CD14-positive monocyte (primary cell): ENCODE measurements at regions not wholly inside any gene's neighbourhood (a gene's known extent, or its start where the extent isn't known, plus 50 kb on each side); places are given as distances from the start of the nearest gene placed in this dataset.

ENCODE experiments used
- DNase-seq, 3 donors: peaks; one replicate each; pipeline ENCODE4 v3.0.0-alpha.2; 2011 to 2022
- H2AFZ ChIP-seq: 2 replicates; pipeline ENCODE4 v1.6.0; 2012; ENCODE audit warnings: mild to moderate bottlenecking, low read depth, low read length, inconsistent platforms; ENCODE audit not compliant: insufficient read depth, poor library complexity, severe bottlenecking
- H3K27ac ChIP-seq, 2 donors: 1 replicate in 1 of 2; 2 replicates in 1 of 2; pipeline ENCODE4 v1.5.1; 2012 to 2013; ENCODE audit warnings: low read length in 2 of 2, control low read depth in 1 of 2, inconsistent platforms in 1 of 2, low read depth in 1 of 2, mild to moderate bottlenecking in 1 of 2
- H3K27me3 ChIP-seq, 2 donors: one replicate each; pipeline versions ENCODE4 v1.6.0 to v1.6.1; 2011 to 2013; ENCODE audit warnings: low read length in 2 of 2; ENCODE audit not compliant: control insufficient read depth in 2 of 2, insufficient read depth in 2 of 2
- H3K36me3 ChIP-seq, 2 donors: replicated peaks in 1 of 2; 1 replicate in 1 of 2; 2 replicates in 1 of 2; pipeline versions ENCODE4 v1.5.1 to v1.6.1; 2012 to 2013; ENCODE audit warnings: low read length in 2 of 2, control low read depth in 1 of 2, inconsistent platforms in 1 of 2, mild to moderate bottlenecking in 1 of 2; ENCODE audit not compliant: insufficient read depth in 2 of 2, control insufficient read depth in 1 of 2
- H3K4me1 ChIP-seq, 2 donors: 1 replicate in 1 of 2; 2 replicates in 1 of 2; pipeline versions ENCODE4 v1.5.1 to v1.6.1; 2012 to 2013; ENCODE audit warnings: low read length in 2 of 2, control low read depth in 1 of 2, inconsistent platforms in 1 of 2, mild to moderate bottlenecking in 1 of 2, moderate library complexity in 1 of 2; ENCODE audit not compliant: insufficient read depth in 2 of 2, control insufficient read depth in 1 of 2
- H3K4me2 ChIP-seq: replicated peaks from 2 replicates; pipeline ENCODE3; 2012; ENCODE audit warnings: low read length, moderate library complexity, mild to moderate bottlenecking; ENCODE audit not compliant: poor library complexity, severe bottlenecking; ENCODE audit errors: extremely low read depth
- H3K4me3 ChIP-seq, 3 experiments: fragments of 200-600 bp in 1 of 3; sonication (generic) in 1 of 3; replicated peaks in 1 of 3; 1 replicate in 2 of 3; 2 replicates in 1 of 3; pipeline ENCODE4 v1.5.1; 2011 to 2013; ENCODE audit warnings: low read length in 3 of 3, mild to moderate bottlenecking in 3 of 3, control low read depth in 2 of 3, low read depth in 2 of 3, inconsistent platforms in 1 of 3, moderate library complexity in 1 of 3
- H3K79me2 ChIP-seq: 2 replicates; pipeline ENCODE4 v1.6.0; 2012; ENCODE audit warnings: mild to moderate bottlenecking, control low read depth, inconsistent platforms, low read length, moderate library complexity; ENCODE audit not compliant: insufficient read depth
- H3K9ac ChIP-seq: 2 replicates; pipeline ENCODE4 v1.6.0; 2017; ENCODE audit warnings: low read length, mild to moderate bottlenecking; ENCODE audit not compliant: insufficient read depth, poor library complexity, severe bottlenecking
- H3K9me3 ChIP-seq, 2 donors: replicated peaks in 1 of 2; 1 replicate in 1 of 2; 2 replicates in 1 of 2; pipeline versions ENCODE4 v1.5.1 to v1.6.1; 2012 to 2013; ENCODE audit warnings: low read length in 2 of 2, control low read depth in 1 of 2; ENCODE audit not compliant: control insufficient read depth in 1 of 2, insufficient read depth in 1 of 2
- H4K20me1 ChIP-seq: 2 replicates; pipeline ENCODE4 v1.6.0; 2012; ENCODE audit warnings: mild to moderate bottlenecking, low read length, control low read depth, moderate library complexity; ENCODE audit not compliant: insufficient read depth
- H3K27ac Mint-ChIP-seq, 7 donors: one replicate each; pipeline ENCODE4 v1.8.0; 2020; ENCODE audit warnings: mild to moderate bottlenecking in 7 of 7, mixed read lengths in 7 of 7, moderate library complexity in 6 of 7, inconsistent platforms in 2 of 7
- H3K27me3 Mint-ChIP-seq, 3 donors: one replicate each; pipeline ENCODE4 v1.8.0; 2021 to 2022; ENCODE audit warnings: low read depth in 3 of 3, mild to moderate bottlenecking in 3 of 3, mixed read lengths in 3 of 3, moderate library complexity in 3 of 3, inconsistent platforms in 1 of 3
- H3K36me3 Mint-ChIP-seq, 2 donors: one replicate each; pipeline ENCODE4 v1.8.0; 2020; ENCODE audit warnings: mixed read lengths in 2 of 2, inconsistent platforms in 1 of 2, mild to moderate bottlenecking in 1 of 2
- H3K4me1 Mint-ChIP-seq: one replicate; pipeline ENCODE4 v1.8.0; 2020; ENCODE audit warnings: mild to moderate bottlenecking, mixed read lengths
- H3K4me3 Mint-ChIP-seq, 2 donors: one replicate each; pipeline ENCODE4 v1.8.0; 2020; ENCODE audit warnings: mild to moderate bottlenecking in 2 of 2, mixed read lengths in 2 of 2, moderate library complexity in 1 of 2
- H3K9me3 Mint-ChIP-seq, 7 donors: one replicate each; pipeline ENCODE4 v1.8.0; 2020 to 2022; ENCODE audit warnings: mixed read lengths in 7 of 7, mild to moderate bottlenecking in 6 of 7, moderate library complexity in 6 of 7, inconsistent platforms in 2 of 7
- WGBS: methylation state at CpG from one replicate; pipeline ENCODE4 v1.1.5; 2013; ENCODE audit warnings: missing lambda C conversion rate; ENCODE audit not compliant: insufficient coverage; 5-methylcytosine and 5-hydroxymethylcytosine counted together
- intact Hi-C, 2 donors: fragments of 100-400 bp; cut with micrococcal nuclease; formaldehyde crosslinking; loops; one replicate each; pipeline versions ENCODE4 v1.15.0 to v1.15.1; 2023
- TF ChIP-seq, protein P1 (sequence below): fragments of 200-600 bp; IDR thresholded peaks from one replicate; pipeline ENCODE4 v1.8.0; 2022; ENCODE audit warnings: antibody characterized with exemption, mild to moderate bottlenecking

DNA sequence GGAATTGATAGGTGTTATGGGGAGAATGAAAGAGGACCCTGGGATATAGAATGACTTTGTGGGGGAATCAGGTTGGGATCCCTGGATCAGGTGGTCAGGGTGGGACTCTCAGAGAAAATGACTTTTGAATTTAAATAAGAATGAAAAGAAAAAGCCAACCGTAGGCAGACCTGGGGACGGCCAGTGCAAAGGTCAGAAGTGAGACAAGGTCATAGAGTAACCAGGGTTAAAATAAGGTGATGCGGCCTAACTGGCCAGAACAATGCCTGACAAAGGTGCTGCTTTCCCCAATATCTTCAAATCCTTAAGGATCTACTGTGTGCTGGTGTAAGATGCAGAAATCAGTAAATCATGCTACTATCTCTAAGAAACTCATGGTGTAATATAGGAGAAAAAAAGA, 238.4 kb upstream of the JUN start:
- no peaks in the 10 kb centered on the region for H3K36me3 ChIP-seq
- no peak overlapping the region for H3K27ac ChIP-seq
- H3K4me2 ChIP-seq = no peak overlapping the region
- no peak for DNase-seq
- peaks cover 0 to 7% (median 0%) of the 10 kb centered on the region in 7 donors for H3K9me3 Mint-ChIP-seq
- H3K79me2 ChIP-seq = no peaks in the 10 kb centered on the region
- H4K20me1 ChIP-seq = no peaks in the 10 kb centered on the region
- intact Hi-C loops = loop anchor here in 1 of 2 donors (10.0 kb wide), 1 partner anchor 653 kb away; no protein-coding TSS in a partner anchor
- H3K27ac Mint-ChIP-seq = no peak overlapping the region
- peaks cover 0 to 3% (median 0%) of the 10 kb centered on the region in 3 donors for H3K27me3 Mint-ChIP-seq
- H3K4me1 Mint-ChIP-seq = peaks cover 38% of the 10 kb centered on the region
- no peaks in the 10 kb centered on the region for H3K36me3 Mint-ChIP-seq
- H3K9me3 ChIP-seq = no peaks in the 10 kb centered on the region
- H3K4me1 ChIP-seq = peaks cover 24 to 29% of the 10 kb centered on the region in 2 donors
- no peak overlapping the region for H3K4me3 ChIP-seq
- TF ChIP-seq, protein P1, sequence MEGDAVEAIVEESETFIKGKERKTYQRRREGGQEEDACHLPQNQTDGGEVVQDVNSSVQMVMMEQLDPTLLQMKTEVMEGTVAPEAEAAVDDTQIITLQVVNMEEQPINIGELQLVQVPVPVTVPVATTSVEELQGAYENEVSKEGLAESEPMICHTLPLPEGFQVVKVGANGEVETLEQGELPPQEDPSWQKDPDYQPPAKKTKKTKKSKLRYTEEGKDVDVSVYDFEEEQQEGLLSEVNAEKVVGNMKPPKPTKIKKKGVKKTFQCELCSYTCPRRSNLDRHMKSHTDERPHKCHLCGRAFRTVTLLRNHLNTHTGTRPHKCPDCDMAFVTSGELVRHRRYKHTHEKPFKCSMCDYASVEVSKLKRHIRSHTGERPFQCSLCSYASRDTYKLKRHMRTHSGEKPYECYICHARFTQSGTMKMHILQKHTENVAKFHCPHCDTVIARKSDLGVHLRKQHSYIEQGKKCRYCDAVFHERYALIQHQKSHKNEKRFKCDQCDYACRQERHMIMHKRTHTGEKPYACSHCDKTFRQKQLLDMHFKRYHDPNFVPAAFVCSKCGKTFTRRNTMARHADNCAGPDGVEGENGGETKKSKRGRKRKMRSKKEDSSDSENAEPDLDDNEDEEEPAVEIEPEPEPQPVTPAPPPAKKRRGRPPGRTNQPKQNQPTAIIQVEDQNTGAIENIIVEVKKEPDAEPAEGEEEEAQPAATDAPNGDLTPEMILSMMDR = no peak
- H3K4me3 Mint-ChIP-seq = no peak overlapping the region
- H3K9ac ChIP-seq = no peak overlapping the region
- WGBS = no CpG with 5 or more reads among the region's 3 CpGs
- no peak overlapping the region for H2AFZ ChIP-seq
- no peaks in the 10 kb centered on the region for H3K27me3 ChIP-seq

DNA sequence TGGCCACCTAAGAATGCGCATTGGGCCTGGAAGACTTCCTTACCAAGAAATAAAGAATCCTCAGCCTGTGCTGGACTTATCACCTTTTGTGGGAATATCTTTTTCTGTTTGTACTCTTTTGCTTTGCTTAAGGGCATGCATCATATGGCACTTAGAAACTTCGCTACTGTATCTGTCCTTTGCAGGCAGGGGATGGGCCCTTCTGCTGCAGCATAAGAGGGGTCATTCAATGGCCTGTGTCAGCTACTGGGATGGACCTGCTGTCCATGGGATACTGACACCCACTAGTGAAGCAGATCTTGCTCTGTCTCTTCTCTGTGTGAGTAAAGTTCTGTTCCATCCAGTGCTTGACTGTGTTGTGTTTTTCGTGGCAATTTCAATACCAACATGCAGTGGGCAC, 239.0 kb upstream of the JUN start:
- no peaks in the 10 kb centered on the region for H3K36me3 Mint-ChIP-seq

More for the DNA sequence above, 239.0 kb upstream of the JUN start:
- DNase-seq = no peak
- intact Hi-C loops = loop anchor here in 1 of 2 donors (10.0 kb wide), 1 partner anchor 652 kb away; no protein-coding TSS in a partner anchor
- H3K4me1 ChIP-seq = peaks cover 18 to 23% of the 10 kb centered on the region in 2 donors
- peaks cover 0 to 4% (median 0%) of the 10 kb centered on the region in 3 donors for H3K27me3 Mint-ChIP-seq
- H3K9me3 Mint-ChIP-seq = peaks cover 0 to 7% (median 0%) of the 10 kb centered on the region in 7 donors
- H3K4me3 ChIP-seq = no peak overlapping the region
- H3K9ac ChIP-seq = no peak overlapping the region
- H3K9me3 ChIP-seq = no peaks in the 10 kb centered on the region
- no peak overlapping the region for H2AFZ ChIP-seq
- no peaks in the 10 kb centered on the region for H3K79me2 ChIP-seq
- H3K27ac Mint-ChIP-seq = no peak overlapping the region
- H3K36me3 ChIP-seq = no peaks in the 10 kb centered on the region
- H3K27me3 ChIP-seq = no peaks in the 10 kb centered on the region
- peaks cover 32% of the 10 kb centered on the region for H3K4me1 Mint-ChIP-seq
- WGBS = 89% methylated on average over 1 of the region's 3 CpGs
- H4K20me1 ChIP-seq = no peaks in the 10 kb centered on the region
- TF ChIP-seq, protein P1 = no peak
- no peak overlapping the region for H3K4me2 ChIP-seq
- no peak overlapping the region for H3K27ac ChIP-seq
- H3K4me3 Mint-ChIP-seq = no peak overlapping the region
